ENCODE measurements at regions not wholly inside any gene's neighbourhood (a gene's known extent, or its start where the extent isn't known, plus 50 kb on each side); places are given as distances from the start of the nearest gene placed in this dataset.

DNA sequence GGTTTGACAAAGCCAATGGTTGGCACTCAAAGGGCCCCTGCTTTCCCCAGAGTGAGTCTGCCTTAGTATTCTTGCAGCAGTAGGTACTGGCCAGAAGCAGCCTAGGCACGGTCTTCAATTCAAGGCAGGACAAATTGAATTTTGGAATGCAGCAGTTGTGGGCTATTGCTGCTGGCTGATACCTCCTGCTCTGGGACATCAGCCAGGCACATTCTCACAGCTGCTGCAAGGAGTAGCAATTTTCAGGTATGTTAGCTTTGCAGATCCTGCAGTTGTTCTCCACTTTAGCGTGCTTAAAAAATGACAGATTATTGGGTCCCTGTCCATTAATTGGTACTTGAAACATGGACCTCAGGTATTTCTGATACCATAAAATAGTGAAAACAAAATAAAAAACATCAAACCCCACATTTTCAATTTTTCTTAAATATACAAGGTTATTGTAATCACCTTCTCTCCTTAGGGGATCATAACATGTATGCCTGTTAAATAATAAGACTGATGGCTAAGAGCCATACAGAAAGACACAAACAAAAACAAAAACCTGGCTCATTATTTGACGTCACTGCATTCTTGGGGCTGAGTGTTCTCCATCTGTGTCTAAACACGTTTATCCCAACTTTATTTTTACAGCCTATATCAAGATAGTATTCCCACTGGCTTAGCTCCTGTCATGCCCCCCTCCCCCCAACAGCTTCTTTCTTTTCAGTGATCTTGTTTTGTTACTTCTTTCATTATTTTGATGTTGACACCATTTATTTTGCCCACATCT, 85.1 kb upstream of the CARD18 start:
- H3K4me2 ChIP-seq (ENCODE audit: low read depth, low read length, poor library complexity, severe bottlenecking) = no peak overlapping the region
- H2AFZ ChIP-seq (ENCODE audit: low read length) = no peak overlapping the region

DNA sequence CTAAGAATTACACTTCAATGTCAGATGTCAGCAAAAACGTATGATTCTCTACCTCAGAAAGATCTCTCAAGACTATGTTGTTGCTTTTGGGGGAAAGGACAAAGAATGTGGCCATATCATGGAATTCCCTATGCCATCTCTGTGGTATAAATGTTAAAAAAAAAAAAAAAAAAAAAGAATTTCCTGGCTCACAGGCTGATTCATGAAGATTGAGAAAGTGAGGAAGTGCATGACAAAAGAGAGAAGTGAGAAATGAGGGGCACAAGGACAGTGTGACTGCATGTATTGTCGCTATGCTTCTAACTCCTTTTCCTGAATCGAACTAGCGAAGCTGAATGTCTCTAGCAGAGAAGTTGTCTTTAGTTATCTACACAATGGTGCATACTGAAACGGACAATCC, 80.6 kb upstream of the CARD18 start:
- H3K9me2 ChIP-seq (replicated peaks; ENCODE audit: low read depth, low read length) = no peaks in the 10 kb centered on the region
- no peaks in the 10 kb centered on the region for H4K20me1 ChIP-seq (ENCODE audit: insufficient read depth, low read length, poor library complexity, severe bottlenecking)
- no peaks in the 10 kb centered on the region for H3K36me3 ChIP-seq (ENCODE audit: insufficient read depth, low read length)
- no peaks in the 10 kb centered on the region for H3K79me2 ChIP-seq (ENCODE audit: insufficient read depth, low read length)
- no peaks in the 10 kb centered on the region for H3K4me1 ChIP-seq (ENCODE audit: insufficient read depth, low read length, poor library complexity, severe bottlenecking)
- TF ChIP-seq, protein P1, sequence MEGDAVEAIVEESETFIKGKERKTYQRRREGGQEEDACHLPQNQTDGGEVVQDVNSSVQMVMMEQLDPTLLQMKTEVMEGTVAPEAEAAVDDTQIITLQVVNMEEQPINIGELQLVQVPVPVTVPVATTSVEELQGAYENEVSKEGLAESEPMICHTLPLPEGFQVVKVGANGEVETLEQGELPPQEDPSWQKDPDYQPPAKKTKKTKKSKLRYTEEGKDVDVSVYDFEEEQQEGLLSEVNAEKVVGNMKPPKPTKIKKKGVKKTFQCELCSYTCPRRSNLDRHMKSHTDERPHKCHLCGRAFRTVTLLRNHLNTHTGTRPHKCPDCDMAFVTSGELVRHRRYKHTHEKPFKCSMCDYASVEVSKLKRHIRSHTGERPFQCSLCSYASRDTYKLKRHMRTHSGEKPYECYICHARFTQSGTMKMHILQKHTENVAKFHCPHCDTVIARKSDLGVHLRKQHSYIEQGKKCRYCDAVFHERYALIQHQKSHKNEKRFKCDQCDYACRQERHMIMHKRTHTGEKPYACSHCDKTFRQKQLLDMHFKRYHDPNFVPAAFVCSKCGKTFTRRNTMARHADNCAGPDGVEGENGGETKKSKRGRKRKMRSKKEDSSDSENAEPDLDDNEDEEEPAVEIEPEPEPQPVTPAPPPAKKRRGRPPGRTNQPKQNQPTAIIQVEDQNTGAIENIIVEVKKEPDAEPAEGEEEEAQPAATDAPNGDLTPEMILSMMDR (conservative IDR thresholded peaks at IDR 0.05; ENCODE audit: low read length) = no peak
- no peak for TF ChIP-seq EZH2phosphoT487 (IDR thresholded peaks at IDR 0.05; ENCODE audit: borderline replicate concordance)
- H2AFZ ChIP-seq (ENCODE audit: low read length) = no peak overlapping the region
- peaks cover 4% of the 10 kb centered on the region for H3K27me3 ChIP-seq (ENCODE audit: insufficient read depth, low read length, poor library complexity, severe bottlenecking)
- no peak overlapping the region for H3K4me3 ChIP-seq (ENCODE audit: low read length, poor library complexity, severe bottlenecking)
- no peak overlapping the region for H3K4me2 ChIP-seq (ENCODE audit: low read depth, low read length, poor library complexity, severe bottlenecking)
- no peaks in the 10 kb centered on the region for H3F3A ChIP-seq (ENCODE audit: low read depth)
- H3K9ac ChIP-seq (ENCODE audit: low read depth, low read length, poor library complexity, severe bottlenecking) = no peak overlapping the region
- H3K9me3 ChIP-seq (ENCODE audit: insufficient read depth, low read depth, low read length) = no peaks in the 10 kb centered on the region

More for the DNA sequence above, 85.1 kb upstream of the CARD18 start:
- H3K36me3 ChIP-seq (ENCODE audit: insufficient read depth, low read length) = no peaks in the 10 kb centered on the region
- no peaks in the 10 kb centered on the region for H4K20me1 ChIP-seq (ENCODE audit: insufficient read depth, low read length, poor library complexity, severe bottlenecking)
- no peak overlapping the region for H3K9ac ChIP-seq (ENCODE audit: low read depth, low read length, poor library complexity, severe bottlenecking)
- H3K4me1 ChIP-seq (ENCODE audit: insufficient read depth, low read length, poor library complexity, severe bottlenecking) = no peaks in the 10 kb centered on the region
- H3K9me3 ChIP-seq (ENCODE audit: insufficient read depth, low read depth, low read length) = no peaks in the 10 kb centered on the region
- H3K4me3 ChIP-seq (ENCODE audit: low read length, poor library complexity, severe bottlenecking) = no peak overlapping the region
- no peaks in the 10 kb centered on the region for H3F3A ChIP-seq (ENCODE audit: low read depth)
- H3K9me2 ChIP-seq (replicated peaks; ENCODE audit: low read depth, low read length) = no peaks in the 10 kb centered on the region
- H3K27me3 ChIP-seq (ENCODE audit: insufficient read depth, low read length, poor library complexity, severe bottlenecking) = peaks cover 4% of the 10 kb centered on the region
- TF ChIP-seq EZH2phosphoT487 (IDR thresholded peaks at IDR 0.05; ENCODE audit: borderline replicate concordance) = no peak
- TF ChIP-seq, protein P1 (conservative IDR thresholded peaks at IDR 0.05; ENCODE audit: low read length) = no peak
- no peaks in the 10 kb centered on the region for H3K79me2 ChIP-seq (ENCODE audit: insufficient read depth, low read length)

DNA sequence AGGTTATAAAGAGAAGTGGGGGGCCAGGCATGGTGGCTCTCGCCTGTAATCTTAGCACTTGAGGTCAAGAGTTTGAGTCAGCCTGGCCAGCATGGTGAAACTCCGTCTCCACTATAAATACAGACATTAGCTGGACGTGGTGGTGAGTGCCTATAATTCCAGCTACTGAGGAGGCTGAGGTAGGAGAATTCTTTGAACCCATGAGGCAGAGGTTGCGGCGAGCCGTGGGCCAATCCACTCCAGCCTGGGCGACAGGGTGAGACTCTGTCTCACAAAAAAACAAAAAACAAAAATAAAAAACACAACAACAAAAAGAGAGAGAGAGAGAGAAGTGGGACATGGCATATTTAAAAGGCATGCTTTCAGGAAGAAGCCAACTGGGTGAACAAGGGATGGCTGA, 80.1 kb upstream of the CARD18 start:
- Histone ChIP-seq H4K20me1 (ENCODE audit: insufficient read depth, low read length, poor library complexity, severe bottlenecking) (no peaks in the 10 kb centered on the region), H3K27me3 (ENCODE audit: insufficient read depth, low read length, poor library complexity, severe bottlenecking) (peaks cover 4% of the 10 kb centered on the region), H3K4me3 (ENCODE audit: low read length, poor library complexity, severe bottlenecking) (no peak overlapping the region), H2AFZ (ENCODE audit: low read length) (no peak overlapping the region), H3K4me1 (ENCODE audit: insufficient read depth, low read length, poor library complexity, severe bottlenecking) (no peaks in the 10 kb centered on the region), H3K9me3 (ENCODE audit: insufficient read depth, low read depth, low read length) (no peaks in the 10 kb centered on the region), H3K79me2 (ENCODE audit: insufficient read depth, low read length) (no peaks in the 10 kb centered on the region), H3K4me2 (ENCODE audit: low read depth, low read length, poor library complexity, severe bottlenecking) (no peak overlapping the region), H3K9me2 (replicated peaks; ENCODE audit: low read depth, low read length) (no peaks in the 10 kb centered on the region), H3K9ac (ENCODE audit: low read depth, low read length, poor library complexity, severe bottlenecking) (no peak overlapping the region), H3K36me3 (ENCODE audit: insufficient read depth, low read length) (no peaks in the 10 kb centered on the region), H3F3A (ENCODE audit: low read depth) (no peaks in the 10 kb centered on the region)
- TF ChIP-seq, protein P1 (conservative IDR thresholded peaks at IDR 0.05; ENCODE audit: low read length) = no peak
- no peak for TF ChIP-seq EZH2phosphoT487 (IDR thresholded peaks at IDR 0.05; ENCODE audit: borderline replicate concordance)
